ENCODE measurements at regions not wholly inside any gene's neighbourhood (a gene's known extent, or its start where the extent isn't known, plus 50 kb on each side); places are given as distances from the start of the nearest gene placed in this dataset.

DNA sequence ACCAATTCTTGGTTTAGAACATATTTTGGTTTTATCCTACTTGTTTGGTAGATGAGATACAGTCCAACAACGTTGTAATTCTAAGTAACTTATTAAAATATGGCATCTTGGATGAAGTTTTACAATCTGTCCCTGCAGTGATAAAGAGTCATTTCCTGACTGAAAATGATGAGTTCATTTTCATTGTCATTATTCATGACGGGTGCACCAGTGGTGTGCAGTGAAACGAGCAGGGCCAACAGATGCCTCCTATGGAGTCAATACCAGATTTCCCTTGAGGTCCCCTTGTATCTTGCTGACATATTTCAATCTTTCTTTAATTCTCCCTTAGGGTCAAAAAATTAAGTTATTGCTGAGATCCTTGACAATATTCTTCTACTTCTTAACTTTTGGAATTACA is 438.5 kb downstream of the LRIG3 start:
- TF ChIP-seq, protein P1, sequence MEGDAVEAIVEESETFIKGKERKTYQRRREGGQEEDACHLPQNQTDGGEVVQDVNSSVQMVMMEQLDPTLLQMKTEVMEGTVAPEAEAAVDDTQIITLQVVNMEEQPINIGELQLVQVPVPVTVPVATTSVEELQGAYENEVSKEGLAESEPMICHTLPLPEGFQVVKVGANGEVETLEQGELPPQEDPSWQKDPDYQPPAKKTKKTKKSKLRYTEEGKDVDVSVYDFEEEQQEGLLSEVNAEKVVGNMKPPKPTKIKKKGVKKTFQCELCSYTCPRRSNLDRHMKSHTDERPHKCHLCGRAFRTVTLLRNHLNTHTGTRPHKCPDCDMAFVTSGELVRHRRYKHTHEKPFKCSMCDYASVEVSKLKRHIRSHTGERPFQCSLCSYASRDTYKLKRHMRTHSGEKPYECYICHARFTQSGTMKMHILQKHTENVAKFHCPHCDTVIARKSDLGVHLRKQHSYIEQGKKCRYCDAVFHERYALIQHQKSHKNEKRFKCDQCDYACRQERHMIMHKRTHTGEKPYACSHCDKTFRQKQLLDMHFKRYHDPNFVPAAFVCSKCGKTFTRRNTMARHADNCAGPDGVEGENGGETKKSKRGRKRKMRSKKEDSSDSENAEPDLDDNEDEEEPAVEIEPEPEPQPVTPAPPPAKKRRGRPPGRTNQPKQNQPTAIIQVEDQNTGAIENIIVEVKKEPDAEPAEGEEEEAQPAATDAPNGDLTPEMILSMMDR (IDR thresholded peaks at IDR 0.05): no peak
- no peak for TF ChIP-seq EZH2 (IDR thresholded peaks at IDR 0.05; ENCODE audit: borderline replicate concordance, insufficient read depth, low read depth, low read length, poor library complexity, severe bottlenecking)
- WGBS (ENCODE audit: insufficient coverage): 60% methylated on average over 1 of the region's 3 CpGs
- Histone ChIP-seq H3K4me2 (replicated peaks; ENCODE audit: low read depth, low read length, poor library complexity, severe bottlenecking) (no peak overlapping the region), H3K4me1 (ENCODE audit: control insufficient read depth in 2 of 2, insufficient read depth in 2 of 2, low read length in 2 of 2) (no peaks in the 10 kb centered on the region), H3K27me3 (replicated peaks in 1 of 4; ENCODE audit: control extremely low read depth in 1 of 4, control insufficient read depth in 3 of 4, insufficient read depth in 4 of 4, low read length in 3 of 4) (no peaks in the 10 kb centered on the region), H3K4me3 (ENCODE audit: control extremely low read depth in 1 of 5, extremely low read depth in 1 of 5, insufficient read depth in 1 of 5, low read depth in 2 of 5, low read length in 4 of 5) (no peak overlapping the region), H3K9ac (ENCODE audit: low read length) (no peak overlapping the region), H3K9me3 (ENCODE audit: control extremely low read depth in 1 of 3, control insufficient read depth in 2 of 3, insufficient read depth in 1 of 3, low read length in 2 of 3) (peaks cover 0 to 1% (median 0%) of the 10 kb centered on the region in 3 donors), H3K27ac (ENCODE audit: low read length in 2 of 2) (no peak overlapping the region), H3K79me2 (ENCODE audit: control insufficient read depth, insufficient read depth, low read length) (no peaks in the 10 kb centered on the region), H3K36me3 (replicated peaks in 1 of 2; ENCODE audit: control extremely low read depth in 1 of 2, control insufficient read depth in 1 of 2, extremely low read depth in 1 of 2, insufficient read depth in 2 of 2, low read length in 1 of 2) (no peaks in the 10 kb centered on the region), H2AFZ (ENCODE audit: insufficient read depth, low read depth, low read length, poor library complexity, severe bottlenecking) (no peak overlapping the region), H4K20me1 (ENCODE audit: control insufficient read depth, insufficient read depth, low read length, poor library complexity, severe bottlenecking) (no peaks in the 10 kb centered on the region)
- Mint-ChIP-seq H3K27me3 (no peaks in the 10 kb centered on the region), H3K4me3 (no peak overlapping the region), H3K4me1 (no peaks in the 10 kb centered on the region), H3K9me3 (ENCODE audit: insufficient read depth) (no peaks in the 10 kb centered on the region), H3K27ac (no peak overlapping the region)
- ChIA-PET POLR2A (no interaction called here), CTCF (no interaction called here)
- ATAC-seq (ENCODE audit: low read depth) (no peak), DNase-seq (no peak)
- intact Hi-C loops (cut with micrococcal nuclease): no loop called here

- no peak overlapping the region for H3K27ac ChIP-seq (ENCODE audit: low read length in 2 of 2)
- no peaks in the 10 kb centered on the region for H3K9me3 Mint-ChIP-seq (ENCODE audit: insufficient read depth)
- ATAC-seq (ENCODE audit: low read depth): no peak
- no peaks in the 10 kb centered on the region for H3K79me2 ChIP-seq (ENCODE audit: control insufficient read depth, insufficient read depth, low read length)
- H3K27ac Mint-ChIP-seq: no peak overlapping the region
- H3K27me3 ChIP-seq (replicated peaks in 1 of 4; ENCODE audit: control extremely low read depth in 1 of 4, control insufficient read depth in 3 of 4, insufficient read depth in 4 of 4, low read length in 3 of 4): no peaks in the 10 kb centered on the region
- intact Hi-C loops (cut with micrococcal nuclease): no loop called here
- CTCF ChIA-PET: no interaction called here
- H3K4me1 Mint-ChIP-seq: no peaks in the 10 kb centered on the region
- H3K4me3 ChIP-seq (ENCODE audit: control extremely low read depth in 1 of 5, extremely low read depth in 1 of 5, insufficient read depth in 1 of 5, low read depth in 2 of 5, low read length in 4 of 5): no peak overlapping the region
- no peak overlapping the region for H2AFZ ChIP-seq (ENCODE audit: insufficient read depth, low read depth, low read length, poor library complexity, severe bottlenecking)
- H3K9me3 ChIP-seq (ENCODE audit: control extremely low read depth in 1 of 3, control insufficient read depth in 2 of 3, insufficient read depth in 1 of 3, low read length in 2 of 3): no peaks in the 10 kb centered on the region
- H3K36me3 ChIP-seq (replicated peaks in 1 of 2; ENCODE audit: control extremely low read depth in 1 of 2, control insufficient read depth in 1 of 2, extremely low read depth in 1 of 2, insufficient read depth in 2 of 2, low read length in 1 of 2): no peaks in the 10 kb centered on the region
- no peak overlapping the region for H3K9ac ChIP-seq (ENCODE audit: low read length)
- no peaks in the 10 kb centered on the region for H3K27me3 Mint-ChIP-seq
- no peak for TF ChIP-seq EZH2 (IDR thresholded peaks at IDR 0.05; ENCODE audit: borderline replicate concordance, insufficient read depth, low read depth, low read length, poor library complexity, severe bottlenecking)
- TF ChIP-seq, protein P1 (IDR thresholded peaks at IDR 0.05): no peak
- H3K4me3 Mint-ChIP-seq: no peak overlapping the region
- WGBS (ENCODE audit: insufficient coverage): no CpG with 5 or more reads among the region's 1 CpG
- POLR2A ChIA-PET: no interaction called here
- no peaks in the 10 kb centered on the region for H3K4me1 ChIP-seq (ENCODE audit: control insufficient read depth in 2 of 2, insufficient read depth in 2 of 2, low read length in 2 of 2)
- no peaks in the 10 kb centered on the region for H4K20me1 ChIP-seq (ENCODE audit: control insufficient read depth, insufficient read depth, low read length, poor library complexity, severe bottlenecking)
- DNase-seq: no peak
- no peak overlapping the region for H3K4me2 ChIP-seq (replicated peaks; ENCODE audit: low read depth, low read length, poor library complexity, severe bottlenecking)
Measured at GRCh38 chr12:58487255-58487654, 433.0 kb downstream of the LRIG3 start.

All from B cell (primary cell).